ENCODE measurements at regions not wholly inside any gene's neighbourhood (a gene's known extent, or its start where the extent isn't known, plus 50 kb on each side); places are given as distances from the start of the nearest gene placed in this dataset.
"Not testable (repeated sequence)": the region's sequence is repeated elsewhere in the genome, so short reads cannot be mapped to it uniquely, and the experiment has no call there.

GRCh38 chr7:66413379-66414114 is 208.4 kb downstream of the TPST1 start:
- DNase-seq (ENCODE audit: low spot score), result peak; percentile 100

GRCh38 chr7:66415659-66416265 is 210.6 kb downstream of the TPST1 start:
- no peak for DNase-seq (ENCODE audit: low spot score)

- no peak for DNase-seq (ENCODE audit: low spot score)
These were observed 210.1 kb upstream of the KCTD7 start for GRCh38 chr7:66418537-66418936.

- no peak for DNase-seq (ENCODE audit: low spot score)
These were observed 209.5 kb upstream of the KCTD7 start for GRCh38 chr7:66419210-66419609.

GRCh38 chr7:66421830-66422475 is 206.7 kb upstream of the KCTD7 start:
- DNase-seq (ENCODE audit: low spot score), result no peak

GRCh38 chr7:66423729-66424128 is 205.0 kb upstream of the KCTD7 start:
- DNase-seq (ENCODE audit: low spot score), result peak; percentile 16

- DNase-seq (ENCODE audit: low spot score), result no peak
These were observed 202.3 kb upstream of the KCTD7 start for GRCh38 chr7:66426332-66426731.

GRCh38 chr7:66426996-66427395 is 201.7 kb upstream of the KCTD7 start:
- DNase-seq (ENCODE audit: low spot score), result no peak

GRCh38 chr7:66427956-66428355 is 200.7 kb upstream of the KCTD7 start:
- DNase-seq (ENCODE audit: low spot score), result no peak

GRCh38 chr7:66429498-66430163 is 199.1 kb upstream of the KCTD7 start:
- no peak for DNase-seq (ENCODE audit: low spot score)

- no peak for DNase-seq (ENCODE audit: low spot score)
These were observed 198.5 kb upstream of the KCTD7 start for GRCh38 chr7:66430164-66430545.

GRCh38 chr7:66438703-66439405 is 189.8 kb upstream of the KCTD7 start:
- DNase-seq (ENCODE audit: low spot score), result not testable (repeated sequence)

- DNase-seq (ENCODE audit: low spot score), result no peak
These were observed 186.3 kb upstream of the KCTD7 start for GRCh38 chr7:66442385-66442784.

GRCh38 chr7:66443946-66444345 is 184.7 kb upstream of the KCTD7 start:
- no peak for DNase-seq (ENCODE audit: low spot score)

GRCh38 chr7:66447007-66447406 is 181.7 kb upstream of the KCTD7 start:
- not testable (repeated sequence) for DNase-seq (ENCODE audit: low spot score)

- DNase-seq (ENCODE audit: low spot score), result not testable (repeated sequence)
These were observed 177.9 kb upstream of the KCTD7 start for GRCh38 chr7:66450814-66451213.

GRCh38 chr7:66451713-66452112 is 177.0 kb upstream of the KCTD7 start:
- not testable (repeated sequence) for DNase-seq (ENCODE audit: low spot score)

- DNase-seq (ENCODE audit: low spot score), result no peak
These were observed 176.5 kb upstream of the KCTD7 start for GRCh38 chr7:66452165-66452564.

GRCh38 chr7:66453340-66453739 is 175.3 kb upstream of the KCTD7 start:
- DNase-seq (ENCODE audit: low spot score), result no peak

GRCh38 chr7:66454600-66455225 is 174.0 kb upstream of the KCTD7 start:
- no peak for DNase-seq (ENCODE audit: low spot score)

GRCh38 chr7:66455432-66455831 is 173.2 kb upstream of the KCTD7 start:
- not testable (repeated sequence) for DNase-seq (ENCODE audit: low spot score)

- DNase-seq (ENCODE audit: low spot score), result not testable (repeated sequence)
These were observed 172.2 kb upstream of the KCTD7 start for GRCh38 chr7:66456431-66456830.
